ENCODE measurements at regions not wholly inside any gene's neighbourhood (a gene's known extent, or its start where the extent isn't known, plus 50 kb on each side); places are given as distances from the start of the nearest gene placed in this dataset.

- TF ChIP-seq CTCF (IDR thresholded peaks at IDR 0.05) = no peak
- TF ChIP-seq POLR2A (IDR thresholded peaks at IDR 0.05) = no peak
Observed at GRCh38 chr2:160943414-160943813, 216.8 kb upstream of the TANK start.

Data from esophagus squamous epithelium (tissue), 4 donors.